Nucleus accumbens (tissue), 56 donors: ENCODE measurements at regions not wholly inside any gene's neighbourhood (a gene's known extent, or its start where the extent isn't known, plus 50 kb on each side); places are given as distances from the start of the nearest gene placed in this dataset.
"Not testable (repeated sequence)": the region's sequence is repeated elsewhere in the genome, so short reads cannot be mapped to it uniquely, and the experiment has no call there.

ENCODE experiments used
- DNase-seq, 56 donors: peaks; one replicate each; lab custom pipeline; 2025; lab: John Stamatoyannopoulos, UW

- DNase-seq, result no peak
Observed at GRCh38 chr16:49939495-49939894, 83.6 kb upstream of the ZNF423 start.

GRCh38 chr16:49940464-49941224, 84.4 kb upstream of the CNEP1R1 start:
- no peak for DNase-seq

GRCh38 chr16:49944221-49944620, 80.8 kb upstream of the CNEP1R1 start:
- no peak for DNase-seq

GRCh38 chr16:49947907-49948678, 76.9 kb upstream of the CNEP1R1 start:
- DNase-seq, result no peak

GRCh38 chr16:49951574-49952195, 73.3 kb upstream of the CNEP1R1 start:
- DNase-seq, result no peak

- no peak for DNase-seq
Observed at GRCh38 chr16:49952386-49952785, 72.6 kb upstream of the CNEP1R1 start.

- no peak for DNase-seq
Observed at GRCh38 chr16:49953090-49953489, 71.9 kb upstream of the CNEP1R1 start.

GRCh38 chr16:49955858-49956257, 69.2 kb upstream of the CNEP1R1 start:
- DNase-seq, result no peak

- no peak for DNase-seq
Observed at GRCh38 chr16:49956915-49957314, 68.1 kb upstream of the CNEP1R1 start.

- DNase-seq, result no peak
Observed at GRCh38 chr16:49958448-49958847, 66.6 kb upstream of the CNEP1R1 start.

- no peak for DNase-seq
Observed at GRCh38 chr16:49959552-49960277, 65.3 kb upstream of the CNEP1R1 start.

- DNase-seq, result no peak
Observed at GRCh38 chr16:49961089-49961488, 63.9 kb upstream of the CNEP1R1 start.

- DNase-seq, result not testable (repeated sequence)
Observed at GRCh38 chr16:49962566-49962965, 62.5 kb upstream of the CNEP1R1 start.

GRCh38 chr16:49964316-49964715, 60.7 kb upstream of the CNEP1R1 start:
- no peak for DNase-seq

- DNase-seq, result no peak
Observed at GRCh38 chr16:49964973-49965372, 60.1 kb upstream of the CNEP1R1 start.

GRCh38 chr16:49967012-49967559, 57.9 kb upstream of the CNEP1R1 start:
- DNase-seq, result no peak

GRCh38 chr16:49969091-49970030, 55.7 kb upstream of the CNEP1R1 start:
- DNase-seq, result no peak

GRCh38 chr16:49970797-49971431, 54.1 kb upstream of the CNEP1R1 start:
- no peak for DNase-seq

GRCh38 chr16:49972280-49972679, 52.7 kb upstream of the CNEP1R1 start:
- no peak for DNase-seq
